ENCODE measurements at regions not wholly inside any gene's neighbourhood (a gene's known extent, or its start where the extent isn't known, plus 50 kb on each side); places are given as distances from the start of the nearest gene placed in this dataset.

DNA sequence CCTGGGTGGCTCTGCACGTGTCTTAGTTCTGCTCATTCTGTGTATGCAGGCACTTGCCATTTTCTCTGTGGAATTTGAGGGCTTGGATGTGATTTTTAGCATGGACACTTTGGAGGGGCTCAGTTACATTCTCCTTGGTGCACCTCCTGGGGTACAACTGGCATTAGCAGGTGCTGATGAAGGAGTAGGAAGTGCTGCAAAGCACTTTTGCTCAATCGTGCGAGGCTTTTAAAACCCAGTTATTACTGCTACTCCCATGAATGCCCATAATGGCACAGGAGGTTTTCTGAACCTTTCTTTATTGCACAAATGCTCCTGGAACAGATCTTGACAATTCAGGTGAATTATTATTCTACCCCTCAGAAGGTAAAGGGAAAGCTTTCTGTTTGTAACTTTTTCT lies 78.7 kb downstream of the SLC25A47 start:
- H3K36me3 ChIP-seq, result peaks cover 0 to 5% (median 0%) of the 10 kb centered on the region in 3 donors
- no peak overlapping the region for H3K4me3 ChIP-seq
- H3K4me1 ChIP-seq, result peaks cover 0 to 9% (median 0%) of the 10 kb centered on the region in 4 donors
- no peak for DNase-seq (ENCODE audit: low spot score in 2 of 2)
- no peak overlapping the region for H3K27ac ChIP-seq
- 80 to 95% methylated on average over 3 of the region's 3 CpGs for WGBS, 2 donors
- TF ChIP-seq, protein P1, sequence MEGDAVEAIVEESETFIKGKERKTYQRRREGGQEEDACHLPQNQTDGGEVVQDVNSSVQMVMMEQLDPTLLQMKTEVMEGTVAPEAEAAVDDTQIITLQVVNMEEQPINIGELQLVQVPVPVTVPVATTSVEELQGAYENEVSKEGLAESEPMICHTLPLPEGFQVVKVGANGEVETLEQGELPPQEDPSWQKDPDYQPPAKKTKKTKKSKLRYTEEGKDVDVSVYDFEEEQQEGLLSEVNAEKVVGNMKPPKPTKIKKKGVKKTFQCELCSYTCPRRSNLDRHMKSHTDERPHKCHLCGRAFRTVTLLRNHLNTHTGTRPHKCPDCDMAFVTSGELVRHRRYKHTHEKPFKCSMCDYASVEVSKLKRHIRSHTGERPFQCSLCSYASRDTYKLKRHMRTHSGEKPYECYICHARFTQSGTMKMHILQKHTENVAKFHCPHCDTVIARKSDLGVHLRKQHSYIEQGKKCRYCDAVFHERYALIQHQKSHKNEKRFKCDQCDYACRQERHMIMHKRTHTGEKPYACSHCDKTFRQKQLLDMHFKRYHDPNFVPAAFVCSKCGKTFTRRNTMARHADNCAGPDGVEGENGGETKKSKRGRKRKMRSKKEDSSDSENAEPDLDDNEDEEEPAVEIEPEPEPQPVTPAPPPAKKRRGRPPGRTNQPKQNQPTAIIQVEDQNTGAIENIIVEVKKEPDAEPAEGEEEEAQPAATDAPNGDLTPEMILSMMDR (IDR thresholded peaks at IDR 0.05), result no peak
- no peak for TF ChIP-seq POLR2A (IDR thresholded peaks at IDR 0.05)
- TF ChIP-seq EP300 (IDR thresholded peaks at IDR 0.05), result no peak
- no peaks in the 10 kb centered on the region for H3K27me3 ChIP-seq
- H3K9me3 ChIP-seq, result no peaks in the 10 kb centered on the region

DNA sequence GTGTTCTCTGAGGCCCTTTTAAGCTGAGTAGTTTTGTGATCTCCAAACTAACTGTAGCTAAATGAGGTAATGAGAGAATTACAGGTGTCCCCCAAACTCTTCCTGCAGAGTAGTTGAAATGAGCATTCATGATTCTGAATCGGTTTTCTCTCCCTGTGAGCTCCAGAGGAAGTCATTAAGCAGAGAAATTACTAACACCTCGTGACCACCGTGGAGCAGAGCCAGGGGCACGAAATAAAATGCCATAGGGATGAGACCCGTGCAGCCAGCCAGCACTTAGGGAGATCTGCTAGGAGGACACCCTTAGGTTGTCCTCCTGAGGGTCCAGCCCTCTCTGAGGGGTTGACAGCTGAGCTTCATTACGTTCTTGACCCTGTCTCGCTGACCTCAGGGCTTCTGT lies 79.5 kb downstream of the SLC25A47 start:
- Histone ChIP-seq H3K27ac (no peak overlapping the region), H3K36me3 (peaks cover 0 to 2% (median 0%) of the 10 kb centered on the region in 3 donors), H3K4me1 (peaks cover 0 to 9% (median 0%) of the 10 kb centered on the region in 4 donors), H3K9me3 (no peaks in the 10 kb centered on the region), H3K4me3 (no peak overlapping the region), H3K27me3 (no peaks in the 10 kb centered on the region)
- no peak for DNase-seq (ENCODE audit: low spot score in 2 of 2)
- 44 to 48% methylated on average over 7 of the region's 7 CpGs for WGBS, 2 donors
- TF ChIP-seq, protein P1 (IDR thresholded peaks at IDR 0.05), result no peak
- TF ChIP-seq POLR2A (IDR thresholded peaks at IDR 0.05) (no peak), EP300 (IDR thresholded peaks at IDR 0.05) (no peak)

DNA sequence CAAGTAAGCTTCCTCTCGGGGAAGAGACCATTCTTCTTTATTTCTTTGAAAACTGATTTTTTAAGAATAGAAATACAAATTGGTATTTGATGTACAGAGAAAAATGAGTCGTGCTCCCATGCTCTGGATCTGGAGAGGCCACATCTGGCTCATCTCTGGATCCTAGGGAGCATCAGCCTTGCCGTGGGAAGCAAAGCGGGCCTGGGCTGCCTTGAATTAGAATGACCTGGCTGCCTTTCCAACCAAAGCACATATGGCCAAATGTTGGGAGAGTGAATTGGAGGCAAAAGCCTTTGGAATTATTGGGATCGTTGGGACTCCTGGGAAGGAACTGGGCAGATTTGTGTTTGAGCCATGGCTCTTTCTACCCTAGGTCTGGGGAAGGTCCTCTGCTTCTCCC lies 80.0 kb downstream of the SLC25A47 start:
- no peaks in the 10 kb centered on the region for H3K36me3 ChIP-seq
- no peak for DNase-seq (ENCODE audit: low spot score in 2 of 2)
- no peaks in the 10 kb centered on the region for H3K27me3 ChIP-seq
- no peaks in the 10 kb centered on the region for H3K9me3 ChIP-seq
- peaks cover 0 to 9% (median 0%) of the 10 kb centered on the region in 4 donors for H3K4me1 ChIP-seq
- H3K4me3 ChIP-seq, result no peak overlapping the region
- 78 to 87% methylated on average over 5 of the region's 5 CpGs for WGBS, 2 donors
- no peak for TF ChIP-seq POLR2A (IDR thresholded peaks at IDR 0.05)
- TF ChIP-seq, protein P1 (IDR thresholded peaks at IDR 0.05), result no peak
- no peak overlapping the region for H3K27ac ChIP-seq

DNA sequence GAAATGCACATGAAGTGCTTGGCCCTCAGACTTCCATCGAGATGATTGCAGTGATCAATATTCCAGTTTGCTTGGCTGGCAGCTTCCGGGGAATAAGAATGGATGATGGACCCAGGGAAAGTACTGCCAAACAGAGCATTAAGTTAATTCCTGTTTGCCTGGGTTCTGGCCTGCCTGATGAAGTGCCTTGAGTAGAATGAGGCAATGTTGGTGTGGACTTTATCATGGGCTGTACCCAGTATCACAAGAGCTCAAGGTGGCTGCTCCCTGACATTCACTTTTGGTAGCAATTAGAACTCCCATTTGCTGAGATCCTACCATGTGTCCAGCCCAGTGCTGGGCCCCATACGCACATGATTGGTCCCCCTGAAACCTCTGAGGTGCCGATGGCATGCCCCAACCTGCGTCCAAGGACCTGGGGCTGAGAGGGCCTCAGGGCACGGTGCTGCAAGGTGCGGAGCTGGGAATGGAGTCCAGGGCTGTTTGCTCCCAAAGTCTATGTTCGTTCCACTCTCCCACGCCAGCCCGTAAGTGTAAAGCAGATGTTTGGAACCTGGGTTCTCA lies 80.7 kb downstream of the SLC25A47 start:
- TF ChIP-seq EP300 (IDR thresholded peaks at IDR 0.05) (no peak), POLR2A (IDR thresholded peaks at IDR 0.05) (no peak)
- TF ChIP-seq, protein P1 (IDR thresholded peaks at IDR 0.05), result no peak

DNA sequence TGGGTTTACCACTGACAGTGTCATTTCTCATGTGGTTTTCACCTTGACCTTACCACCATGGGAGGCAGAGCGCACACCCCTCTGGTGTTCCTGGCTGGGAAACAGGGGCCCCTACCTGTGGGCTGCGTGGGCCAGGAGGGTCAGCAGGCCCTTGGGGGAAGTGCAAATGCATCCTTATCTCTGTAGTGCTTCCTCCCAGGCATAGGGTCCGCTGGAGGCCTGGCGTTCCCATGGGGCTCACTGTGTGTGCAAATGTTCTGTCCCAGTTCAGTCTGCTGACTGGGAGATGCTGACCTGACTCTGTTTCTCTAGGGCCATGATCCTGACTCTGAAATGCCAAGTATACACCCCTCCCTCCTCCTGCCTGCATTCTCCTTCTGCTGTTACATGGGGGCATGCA lies 81.3 kb downstream of the SLC25A47 start:
- Histone ChIP-seq H3K27ac (no peak overlapping the region), H3K4me3 (no peak overlapping the region), H3K9me3 (no peaks in the 10 kb centered on the region), H3K36me3 (no peaks in the 10 kb centered on the region), H3K27me3 (no peaks in the 10 kb centered on the region), H3K4me1 (peaks cover 0 to 9% (median 0%) of the 10 kb centered on the region in 4 donors)
- 80 to 85% methylated on average over 1 to 3 of the region's 4 CpGs for WGBS, 2 donors
- TF ChIP-seq EP300 (IDR thresholded peaks at IDR 0.05) (no peak), POLR2A (IDR thresholded peaks at IDR 0.05) (no peak)
- TF ChIP-seq, protein P1 (IDR thresholded peaks at IDR 0.05), result no peak
- no peak for DNase-seq (ENCODE audit: low spot score in 2 of 2)

More for the DNA sequence above, 80.7 kb downstream of the SLC25A47 start:
- WGBS, 2 donors, result 96 to 97% methylated on average over 10 of the region's 10 CpGs
- H3K27ac ChIP-seq, result no peak overlapping the region
- H3K9me3 ChIP-seq, result no peaks in the 10 kb centered on the region
- peaks cover 0 to 9% (median 0%) of the 10 kb centered on the region in 4 donors for H3K4me1 ChIP-seq
- no peak for DNase-seq (ENCODE audit: low spot score in 2 of 2)
- no peaks in the 10 kb centered on the region for H3K36me3 ChIP-seq
- no peak overlapping the region for H3K4me3 ChIP-seq
- H3K27me3 ChIP-seq, result no peaks in the 10 kb centered on the region

All from tibial nerve (tissue), 4 donors.